ENCODE measurements at regions not wholly inside any gene's neighbourhood (a gene's known extent, or its start where the extent isn't known, plus 50 kb on each side); places are given as distances from the start of the nearest gene placed in this dataset.

DNA sequence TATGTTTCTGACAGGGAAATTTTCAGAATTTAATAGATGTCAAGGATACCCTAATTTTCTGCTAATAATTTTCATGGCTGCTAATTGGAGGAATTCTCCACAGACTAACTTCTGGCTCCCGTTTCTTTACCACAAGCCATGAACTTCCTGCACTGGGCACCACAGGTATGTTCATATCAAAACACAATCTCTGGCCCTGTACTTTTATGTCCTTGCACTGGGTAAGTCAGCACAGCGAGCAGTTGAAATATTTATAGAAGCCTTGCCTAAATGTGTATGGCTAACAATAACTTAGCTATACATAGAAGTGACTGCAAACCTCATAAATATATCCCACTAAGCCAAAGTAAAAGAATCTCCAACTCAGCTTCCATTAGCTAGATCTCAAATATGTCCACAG lies 246.9 kb downstream of the ZIC1 start:
- RAD21 ChIA-PET (ENCODE audit: unreplicated experiment) = interaction anchor here (0.8 kb wide), 1 partner anchor 14 kb away, joined by 4 read pairs; no protein-coding TSS in a partner anchor
- WGBS (ENCODE audit: insufficient coverage, insufficient replicate concordance, low lambda C conversion rate, missing lambda C conversion rate) = 14% methylated on average over 2 of the region's 2 CpGs
- no peak for DNase-seq (ENCODE audit: low read depth, low spot score)
- CTCF ChIA-PET = interaction anchor here (1.0 kb wide), 1 partner anchor 10 kb away, joined by 3 read pairs; no protein-coding TSS in a partner anchor
- H3K79me2 ChIP-seq (ENCODE audit: control insufficient read depth, insufficient read depth, low read length) = no peaks in the 10 kb centered on the region
- POLR2A ChIA-PET = no interaction called here
- H3K27me3 ChIP-seq (replicated peaks in 1 of 2; ENCODE audit: control insufficient read depth in 2 of 2, insufficient read depth in 2 of 2, low read length in 1 of 2) = no peaks in the 10 kb centered on the region
- FAIRE-seq = no peak
- H3K9ac ChIP-seq (ENCODE audit: control insufficient read depth, insufficient read depth, low read length) = no peak overlapping the region
- no peak overlapping the region for H3K27ac ChIP-seq (ENCODE audit: control insufficient read depth, insufficient read depth)
- H2AFZ ChIP-seq (ENCODE audit: control insufficient read depth, low read depth, low read length) = no peak overlapping the region
- no peaks in the 10 kb centered on the region for H3K36me3 ChIP-seq (ENCODE audit: control insufficient read depth in 2 of 2, insufficient read depth in 2 of 2, low read length in 1 of 2)
- H4K20me1 ChIP-seq (ENCODE audit: control insufficient read depth, insufficient read depth) = no peaks in the 10 kb centered on the region
- no peak overlapping the region for H3K4me2 ChIP-seq (ENCODE audit: control insufficient read depth, insufficient read depth)
- no peak overlapping the region for H3K4me3 ChIP-seq
- intact Hi-C loops (cut with micrococcal nuclease; ENCODE audit: unreplicated experiment) (no loop called here), in situ Hi-C loops (cut with MboI) (no loop called here)
- H3K9me3 ChIP-seq (replicated peaks; ENCODE audit: control insufficient read depth, insufficient read depth, low read length) = no peaks in the 10 kb centered on the region
- no peaks in the 10 kb centered on the region for H3K4me1 ChIP-seq (ENCODE audit: control insufficient read depth, insufficient read depth, low read length)
- BruUV-seq (replicated peaks) = no TSS peak
- SMC1A ChIA-PET (ENCODE audit: uncharacterized antibody, unreplicated experiment) = interaction anchor here (4.2 kb wide), 1 partner anchor 11 kb away, joined by 32 read pairs; no protein-coding TSS in a partner anchor
- no peak for ATAC-seq
- TF ChIP-seq, protein P1, sequence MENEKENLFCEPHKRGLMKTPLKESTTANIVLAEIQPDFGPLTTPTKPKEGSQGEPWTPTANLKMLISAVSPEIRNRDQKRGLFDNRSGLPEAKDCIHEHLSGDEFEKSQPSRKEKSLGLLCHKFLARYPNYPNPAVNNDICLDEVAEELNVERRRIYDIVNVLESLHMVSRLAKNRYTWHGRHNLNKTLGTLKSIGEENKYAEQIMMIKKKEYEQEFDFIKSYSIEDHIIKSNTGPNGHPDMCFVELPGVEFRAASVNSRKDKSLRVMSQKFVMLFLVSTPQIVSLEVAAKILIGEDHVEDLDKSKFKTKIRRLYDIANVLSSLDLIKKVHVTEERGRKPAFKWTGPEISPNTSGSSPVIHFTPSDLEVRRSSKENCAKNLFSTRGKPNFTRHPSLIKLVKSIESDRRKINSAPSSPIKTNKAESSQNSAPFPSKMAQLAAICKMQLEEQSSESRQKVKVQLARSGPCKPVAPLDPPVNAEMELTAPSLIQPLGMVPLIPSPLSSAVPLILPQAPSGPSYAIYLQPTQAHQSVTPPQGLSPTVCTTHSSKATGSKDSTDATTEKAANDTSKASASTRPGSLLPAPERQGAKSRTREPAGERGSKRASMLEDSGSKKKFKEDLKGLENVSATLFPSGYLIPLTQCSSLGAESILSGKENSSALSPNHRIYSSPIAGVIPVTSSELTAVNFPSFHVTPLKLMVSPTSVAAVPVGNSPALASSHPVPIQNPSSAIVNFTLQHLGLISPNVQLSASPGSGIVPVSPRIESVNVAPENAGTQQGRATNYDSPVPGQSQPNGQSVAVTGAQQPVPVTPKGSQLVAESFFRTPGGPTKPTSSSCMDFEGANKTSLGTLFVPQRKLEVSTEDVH (IDR thresholded peaks at IDR 0.05; ENCODE audit: low read depth, partially characterized antibody) = no peak
- no peak for TF ChIP-seq ZBTB40 (IDR thresholded peaks at IDR 0.05; ENCODE audit: borderline replicate concordance)
- no peak for TF ChIP-seq ZNF384 (IDR thresholded peaks at IDR 0.05; ENCODE audit: borderline replicate concordance, low read depth, low read length)
- TF ChIP-seq SUZ12 (IDR thresholded peaks at IDR 0.05; ENCODE audit: unreplicated experiment) = no peak
- TF ChIP-seq HSF1 (IDR thresholded peaks at IDR 0.05; ENCODE audit: low read depth, low read length) = no peak
- TF ChIP-seq IRF4 (IDR thresholded peaks at IDR 0.05; ENCODE audit: low read depth, low read length) = no peak
- no peak for TF ChIP-seq EGR1 (IDR thresholded peaks at IDR 0.05; ENCODE audit: borderline replicate concordance in 1 of 2, low read depth in 2 of 2, low read length in 2 of 2)
- TF ChIP-seq, protein P2, sequence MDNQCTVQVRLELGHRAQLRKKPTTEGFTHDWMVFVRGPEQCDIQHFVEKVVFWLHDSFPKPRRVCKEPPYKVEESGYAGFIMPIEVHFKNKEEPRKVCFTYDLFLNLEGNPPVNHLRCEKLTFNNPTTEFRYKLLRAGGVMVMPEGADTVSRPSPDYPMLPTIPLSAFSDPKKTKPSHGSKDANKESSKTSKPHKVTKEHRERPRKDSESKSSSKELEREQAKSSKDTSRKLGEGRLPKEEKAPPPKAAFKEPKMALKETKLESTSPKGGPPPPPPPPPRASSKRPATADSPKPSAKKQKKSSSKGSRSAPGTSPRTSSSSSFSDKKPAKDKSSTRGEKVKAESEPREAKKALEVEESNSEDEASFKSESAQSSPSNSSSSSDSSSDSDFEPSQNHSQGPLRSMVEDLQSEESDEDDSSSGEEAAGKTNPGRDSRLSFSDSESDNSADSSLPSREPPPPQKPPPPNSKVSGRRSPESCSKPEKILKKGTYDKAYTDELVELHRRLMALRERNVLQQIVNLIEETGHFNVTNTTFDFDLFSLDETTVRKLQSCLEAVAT (IDR thresholded peaks at IDR 0.05) = no peak
- TF ChIP-seq SREBF1 (IDR thresholded peaks at IDR 0.05; ENCODE audit: low read length) = no peak
- TF ChIP-seq GATAD2B (conservative IDR thresholded peaks at IDR 0.05; ENCODE audit: low read depth) = no peak
